Mesendoderm (in vitro differentiated cells): ENCODE measurements at regions not wholly inside any gene's neighbourhood (a gene's known extent, or its start where the extent isn't known, plus 50 kb on each side); places are given as distances from the start of the nearest gene placed in this dataset.

Source experiments
- DNase-seq: peaks from one replicate; pipeline ENCODE4 v3.0.0; 2013
- H2AK5ac ChIP-seq: 2 replicates; pipeline ENCODE4 v1.6.1; 2013; ENCODE audit warnings: low read length, inconsistent platforms
- H2BK120ac ChIP-seq: 2 replicates; pipeline ENCODE4 v1.6.1; 2013; ENCODE audit warnings: low read depth, mild to moderate bottlenecking, low read length, moderate library complexity, mixed read lengths
- H2BK15ac ChIP-seq: replicated peaks from 2 replicates; pipeline ENCODE4 v1.6.1; 2013; ENCODE audit warnings: low read depth, mild to moderate bottlenecking, moderate library complexity
- H2BK5ac ChIP-seq: 2 replicates; pipeline ENCODE4 v1.6.1; 2013; ENCODE audit warnings: low read length, inconsistent platforms
- H3K18ac ChIP-seq: 2 replicates; pipeline ENCODE4 v1.6.1; 2013; ENCODE audit warnings: mild to moderate bottlenecking, low read length, mixed read lengths
- H3K23ac ChIP-seq: one replicate; pipeline ENCODE4 v1.6.1; 2013; ENCODE audit warnings: low read length
- H3K27ac ChIP-seq: 2 replicates; pipeline ENCODE4 v1.5.1; 2013; ENCODE audit warnings: low read depth, mild to moderate bottlenecking, inconsistent platforms, low read length, moderate library complexity
- H3K27me3 ChIP-seq: 2 replicates; pipeline ENCODE4 v1.6.1; 2013; ENCODE audit warnings: low read length, control low read depth, mild to moderate bottlenecking, inconsistent platforms; ENCODE audit not compliant: insufficient read depth, poor library complexity
- H3K36me3 ChIP-seq: 2 replicates; pipeline ENCODE4 v1.6.1; 2013; ENCODE audit warnings: low read length, inconsistent platforms; ENCODE audit not compliant: control insufficient read depth, insufficient read depth
- H3K4ac ChIP-seq: one replicate; pipeline ENCODE4 v1.6.1; 2013; ENCODE audit warnings: low read depth, mild to moderate bottlenecking, low read length, moderate library complexity
- H3K4me1 ChIP-seq: 2 replicates; pipeline ENCODE4 v1.6.1; 2013; ENCODE audit warnings: low read depth, low read length, inconsistent platforms; ENCODE audit not compliant: control insufficient read depth
- H3K4me2 ChIP-seq: 2 replicates; pipeline ENCODE4 v1.6.1; 2013; ENCODE audit warnings: low read length
- H3K4me3 ChIP-seq: 2 replicates; pipeline ENCODE4 v1.5.1; 2013; ENCODE audit warnings: mild to moderate bottlenecking, low read length
- H3K56ac ChIP-seq: one replicate; pipeline ENCODE4 v1.6.1; 2013; ENCODE audit warnings: low read length
- H3K79me1 ChIP-seq: 2 replicates; pipeline ENCODE4 v1.6.1; 2013; ENCODE audit warnings: low read length, inconsistent platforms
- H3K79me2 ChIP-seq: 2 replicates; pipeline ENCODE4 v1.6.1; 2013; ENCODE audit warnings: mild to moderate bottlenecking, low read length; ENCODE audit not compliant: control insufficient read depth, insufficient read depth
- H3K9ac ChIP-seq: 2 replicates; pipeline ENCODE4 v1.6.1; 2013; ENCODE audit warnings: low read length, inconsistent platforms
- H4K5ac ChIP-seq: one replicate; pipeline ENCODE4 v1.6.1; 2013; ENCODE audit warnings: low read length
- H4K8ac ChIP-seq: one replicate; pipeline ENCODE4 v1.6.1; 2013; ENCODE audit warnings: low read depth, mild to moderate bottlenecking, control low read depth, low read length, moderate library complexity
- WGBS: extraction: QIAGEN DNeasy Blood & Tissue Kit; methylation state at CpG from one replicate; pipeline ENCODE4 v1.1.7; 2013; ENCODE audit warnings: low lambda C conversion rate, missing lambda C conversion rate; ENCODE audit not compliant: insufficient coverage; ENCODE audit errors: extremely low coverage; 5-methylcytosine and 5-hydroxymethylcytosine counted together

GRCh38 chr5:165795073-165795472 is 2289.7 kb downstream of the MAT2B start:
- H3K36me3 ChIP-seq = no peaks in the 10 kb centered on the region
- H2BK15ac ChIP-seq = no peak overlapping the region
- H4K8ac ChIP-seq = no peak overlapping the region
- no peak overlapping the region for H2AK5ac ChIP-seq
- no peak overlapping the region for H3K4ac ChIP-seq
- no peak overlapping the region for H3K4me3 ChIP-seq
- no peak overlapping the region for H3K9ac ChIP-seq
- no peak overlapping the region for H3K56ac ChIP-seq
- H2BK5ac ChIP-seq = no peak overlapping the region
- no peaks in the 10 kb centered on the region for H3K27me3 ChIP-seq
- no peak overlapping the region for H3K4me2 ChIP-seq
- no peaks in the 10 kb centered on the region for H3K79me2 ChIP-seq
- no peak overlapping the region for H3K27ac ChIP-seq
- H3K79me1 ChIP-seq = no peaks in the 10 kb centered on the region
- H3K23ac ChIP-seq = no peak overlapping the region
- H4K5ac ChIP-seq = no peak overlapping the region
- no peaks in the 10 kb centered on the region for H3K4me1 ChIP-seq
- no CpG with 5 or more reads among the region's 1 CpG for WGBS
- DNase-seq = no peak
- no peak overlapping the region for H2BK120ac ChIP-seq
- no peak overlapping the region for H3K18ac ChIP-seq

- DNase-seq = peak; percentile 80
- Histone ChIP-seq H3K79me1 (no peaks in the 10 kb centered on the region), H3K27ac (no peak overlapping the region), H3K23ac (no peak overlapping the region), H3K9ac (no peak overlapping the region), H3K79me2 (no peaks in the 10 kb centered on the region), H2BK5ac (no peak overlapping the region), H2AK5ac (no peak overlapping the region), H3K18ac (no peak overlapping the region), H3K56ac (no peak overlapping the region), H3K4me1 (no peaks in the 10 kb centered on the region), H3K4ac (no peak overlapping the region), H3K27me3 (no peaks in the 10 kb centered on the region), H3K36me3 (no peaks in the 10 kb centered on the region), H4K8ac (no peak overlapping the region), H2BK120ac (no peak overlapping the region), H2BK15ac (no peak overlapping the region), H3K4me3 (no peak overlapping the region), H4K5ac (no peak overlapping the region), H3K4me2 (no peak overlapping the region)
- WGBS = no CpG with 5 or more reads among the region's 4 CpGs
These were observed 2300.3 kb downstream of the MAT2B start for GRCh38 chr5:165805756-165806155.

- no peak overlapping the region for H2BK5ac ChIP-seq
- H3K9ac ChIP-seq = no peak overlapping the region
- no peak overlapping the region for H3K23ac ChIP-seq
- H3K79me2 ChIP-seq = no peaks in the 10 kb centered on the region
- H3K4ac ChIP-seq = no peak overlapping the region
- H3K4me3 ChIP-seq = no peak overlapping the region
- no peak for DNase-seq
- no peak overlapping the region for H3K4me2 ChIP-seq
- no peaks in the 10 kb centered on the region for H3K27me3 ChIP-seq
- H2BK120ac ChIP-seq = no peak overlapping the region
- no peak overlapping the region for H3K27ac ChIP-seq
- H4K5ac ChIP-seq = no peak overlapping the region
- H3K36me3 ChIP-seq = no peaks in the 10 kb centered on the region
- WGBS = no CpG with 5 or more reads among the region's 3 CpGs
- no peaks in the 10 kb centered on the region for H3K4me1 ChIP-seq
- H2BK15ac ChIP-seq = no peak overlapping the region
- no peak overlapping the region for H3K56ac ChIP-seq
- H3K79me1 ChIP-seq = no peaks in the 10 kb centered on the region
- H3K18ac ChIP-seq = no peak overlapping the region
- no peak overlapping the region for H4K8ac ChIP-seq
- no peak overlapping the region for H2AK5ac ChIP-seq
These were observed 2302.9 kb downstream of the MAT2B start for GRCh38 chr5:165808335-165808734.

DNA sequence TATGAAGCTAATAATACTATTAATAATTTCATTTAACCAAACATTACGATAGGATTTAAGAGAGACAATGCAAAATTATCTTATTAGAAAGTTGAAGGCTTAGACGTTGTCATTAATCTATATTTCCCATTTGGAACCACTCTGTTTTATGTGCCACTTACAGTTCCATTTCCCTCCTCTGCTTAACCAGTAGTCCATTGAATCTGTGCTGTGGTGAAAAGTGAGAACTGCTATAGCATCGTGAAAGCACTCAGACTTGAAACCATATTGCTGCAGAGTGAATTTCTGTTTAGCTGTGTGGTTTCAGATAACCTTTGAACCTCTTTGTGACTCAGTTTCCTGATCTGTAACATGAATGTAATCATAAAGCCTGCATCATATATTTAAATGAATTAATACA is 2304.5 kb downstream of the MAT2B start:
- Histone ChIP-seq H2BK5ac (no peak overlapping the region), H3K4me2 (no peak overlapping the region), H3K4me3 (no peak overlapping the region), H3K4ac (no peak overlapping the region), H4K5ac (no peak overlapping the region), H2AK5ac (no peak overlapping the region), H2BK15ac (no peak overlapping the region), H3K23ac (no peak overlapping the region), H3K18ac (no peak overlapping the region), H3K56ac (no peak overlapping the region), H3K36me3 (no peaks in the 10 kb centered on the region), H3K27ac (no peak overlapping the region), H3K27me3 (no peaks in the 10 kb centered on the region), H4K8ac (no peak overlapping the region), H3K4me1 (no peaks in the 10 kb centered on the region), H3K9ac (no peak overlapping the region), H2BK120ac (no peak overlapping the region), H3K79me2 (no peaks in the 10 kb centered on the region), H3K79me1 (no peaks in the 10 kb centered on the region)
- WGBS = no CpG with 5 or more reads among the region's 3 CpGs
- DNase-seq = no peak

- Histone ChIP-seq H3K23ac (no peak overlapping the region), H2AK5ac (no peak overlapping the region), H3K4me3 (no peak overlapping the region), H3K4me2 (no peak overlapping the region), H3K4ac (no peak overlapping the region), H3K79me1 (no peaks in the 10 kb centered on the region), H3K27ac (no peak overlapping the region), H3K36me3 (no peaks in the 10 kb centered on the region), H2BK120ac (no peak overlapping the region), H3K79me2 (no peaks in the 10 kb centered on the region), H3K4me1 (no peaks in the 10 kb centered on the region), H4K5ac (no peak overlapping the region), H3K27me3 (no peaks in the 10 kb centered on the region), H4K8ac (no peak overlapping the region), H2BK15ac (no peak overlapping the region), H2BK5ac (no peak overlapping the region), H3K56ac (no peak overlapping the region), H3K9ac (no peak overlapping the region), H3K18ac (no peak overlapping the region)
- no peak for DNase-seq
- no CpG with 5 or more reads among the region's 6 CpGs for WGBS
These were observed 2324.1 kb downstream of the MAT2B start for GRCh38 chr5:165829504-165829903.

DNA sequence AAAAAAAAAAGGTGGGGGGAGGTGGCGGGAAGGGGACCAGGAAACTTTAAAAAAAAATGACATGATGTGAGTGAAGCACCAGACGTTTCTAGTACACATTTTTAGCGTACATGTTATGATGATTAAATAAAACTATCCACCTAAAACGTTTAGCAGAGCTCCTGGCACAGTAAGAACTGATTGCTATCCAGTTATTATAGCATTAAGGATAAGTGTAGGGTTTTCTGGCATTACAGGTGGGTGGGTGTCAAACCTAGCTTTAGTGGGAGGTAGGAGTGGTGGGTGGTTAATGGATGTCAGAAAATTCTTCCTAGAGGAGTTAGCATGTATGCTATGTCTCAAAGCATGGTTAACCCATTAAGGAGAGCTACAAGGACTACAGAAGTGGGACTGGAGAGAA is 2329.5 kb downstream of the MAT2B start:
- no peak overlapping the region for H2AK5ac ChIP-seq
- H3K4me1 ChIP-seq = no peaks in the 10 kb centered on the region
- H3K4me3 ChIP-seq = no peak overlapping the region
- H3K4ac ChIP-seq = no peak overlapping the region
- no peak overlapping the region for H2BK15ac ChIP-seq
- no peak overlapping the region for H4K8ac ChIP-seq
- H3K36me3 ChIP-seq = no peaks in the 10 kb centered on the region
- no CpG with 5 or more reads among the region's 4 CpGs for WGBS
- no peaks in the 10 kb centered on the region for H3K27me3 ChIP-seq
- no peak overlapping the region for H2BK5ac ChIP-seq
- no peak overlapping the region for H3K4me2 ChIP-seq
- H3K79me1 ChIP-seq = no peaks in the 10 kb centered on the region
- DNase-seq = no peak
- H2BK120ac ChIP-seq = no peak overlapping the region
- H3K18ac ChIP-seq = no peak overlapping the region
- no peak overlapping the region for H4K5ac ChIP-seq
- no peak overlapping the region for H3K9ac ChIP-seq
- H3K56ac ChIP-seq = no peak overlapping the region
- no peak overlapping the region for H3K23ac ChIP-seq
- H3K27ac ChIP-seq = no peak overlapping the region
- no peaks in the 10 kb centered on the region for H3K79me2 ChIP-seq
